UCSD-AML1 (cell line): ENCODE measurements at regions not wholly inside any gene's neighbourhood (a gene's known extent, or its start where the extent isn't known, plus 50 kb on each side); places are given as distances from the start of the nearest gene placed in this dataset.
"Not testable (repeated sequence)": the region's sequence is repeated elsewhere in the genome, so short reads cannot be mapped to it uniquely, and the experiment has no call there.

Experiments used
- DNase-seq: peaks from one replicate; lab custom pipeline; 2025; ENCODE audit not compliant: unreplicated experiment; lab: John Stamatoyannopoulos, UW

DNA sequence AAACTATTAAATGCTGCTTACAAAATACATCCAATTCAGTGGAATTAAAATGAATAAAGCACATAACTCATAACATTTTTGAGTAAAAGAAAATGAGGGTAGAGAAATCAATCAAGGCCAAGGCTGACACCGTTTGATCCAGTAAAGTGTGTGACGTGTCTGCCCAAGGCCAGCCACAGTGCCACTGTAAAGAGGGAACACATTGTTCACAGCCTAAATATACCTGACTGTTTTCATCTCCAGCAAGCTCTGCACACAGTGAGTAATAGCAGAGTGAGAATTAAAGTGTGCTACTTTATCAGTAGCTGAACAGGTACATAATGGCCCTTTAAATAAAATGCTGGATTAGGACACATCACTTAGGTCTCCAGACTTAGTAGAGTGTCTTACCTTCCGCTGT lies 130.8 kb upstream of the DPP6 start:
- no peak for DNase-seq

GRCh38 chr7:153930696-153931095 lies 121.5 kb upstream of the DPP6 start:
- DNase-seq: no peak

- no peak for DNase-seq
Observed at GRCh38 chr7:153934048-153934447, 118.2 kb upstream of the DPP6 start.

DNA sequence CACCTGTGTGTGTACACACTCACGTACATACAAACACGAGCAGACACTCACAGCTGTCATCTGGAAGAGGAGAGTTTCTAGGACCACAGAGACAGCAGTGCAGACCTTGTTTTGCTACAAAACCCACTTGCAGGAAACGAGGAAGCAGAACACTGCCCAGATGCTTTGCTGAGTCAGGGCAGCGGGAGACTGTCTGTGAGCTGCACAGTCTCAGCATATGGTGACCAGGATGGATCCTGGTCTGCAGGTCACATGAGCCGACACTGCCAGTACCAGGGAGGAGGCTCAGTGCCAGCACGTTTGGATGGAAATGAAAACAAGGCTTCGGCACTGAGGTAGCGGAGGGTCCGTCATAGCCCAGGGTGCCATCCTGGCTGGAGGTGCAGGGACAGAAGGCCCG lies 117.6 kb upstream of the DPP6 start:
- no peak for DNase-seq

- DNase-seq: no peak
Observed at GRCh38 chr7:153935095-153935494, 117.1 kb upstream of the DPP6 start.

- DNase-seq: no peak
Observed at GRCh38 chr7:153938451-153938850, 113.7 kb upstream of the DPP6 start.

- DNase-seq: no peak
Observed at GRCh38 chr7:153939177-153939576, 113.0 kb upstream of the DPP6 start.

GRCh38 chr7:153939654-153940053 lies 112.5 kb upstream of the DPP6 start:
- DNase-seq: no peak

DNA sequence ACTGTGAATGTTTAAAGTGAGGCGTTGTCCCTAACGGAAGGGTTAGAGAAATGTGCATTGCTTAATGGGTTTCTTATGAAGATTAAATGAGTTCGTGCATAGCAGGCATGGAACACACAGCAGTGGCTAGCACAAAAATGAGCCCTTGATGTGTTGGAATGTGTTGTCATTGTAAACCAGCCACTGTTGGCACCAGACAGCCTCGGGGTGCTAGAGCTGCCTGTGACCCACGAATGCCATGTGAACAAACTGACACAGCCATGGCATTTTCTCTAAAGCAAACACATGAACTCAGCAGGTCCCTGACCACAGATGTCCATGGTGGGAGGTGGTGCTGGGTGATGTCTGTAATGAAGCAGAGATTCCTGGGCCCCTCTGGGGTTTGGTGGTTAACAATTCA lies 111.1 kb upstream of the DPP6 start:
- no peak for DNase-seq

- no peak for DNase-seq
Observed at GRCh38 chr7:153942036-153942435, 110.2 kb upstream of the DPP6 start.

GRCh38 chr7:153943457-153943856 lies 108.7 kb upstream of the DPP6 start:
- DNase-seq: no peak

DNA sequence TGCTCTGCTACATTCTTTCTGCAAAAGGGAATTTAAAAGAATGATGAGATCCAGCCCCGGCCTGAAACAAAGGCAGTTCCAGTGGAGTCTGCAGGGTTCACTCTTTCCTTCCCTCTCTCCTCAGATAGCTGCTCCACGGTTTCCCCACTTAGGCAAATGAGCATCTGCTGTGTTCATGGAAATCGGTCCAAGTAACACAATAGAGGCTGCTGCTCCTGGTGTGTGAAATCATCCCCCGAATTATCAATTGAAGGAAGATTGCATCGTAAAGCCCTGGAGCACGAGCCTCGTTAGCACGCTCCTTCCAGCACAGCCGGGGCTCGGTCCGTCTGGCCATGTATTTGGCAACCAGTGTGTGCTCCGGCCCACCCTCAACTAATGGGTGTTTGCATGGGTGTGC lies 108.3 kb upstream of the DPP6 start:
- DNase-seq: no peak

GRCh38 chr7:153948060-153948459 lies 104.1 kb upstream of the DPP6 start:
- no peak for DNase-seq

GRCh38 chr7:153951316-153951715 lies 100.9 kb upstream of the DPP6 start:
- no peak for DNase-seq

- DNase-seq: no peak
Observed at GRCh38 chr7:153954477-153954876, 97.7 kb upstream of the DPP6 start.

GRCh38 chr7:153957677-153958076 lies 94.5 kb upstream of the DPP6 start:
- DNase-seq: not testable (repeated sequence)

DNA sequence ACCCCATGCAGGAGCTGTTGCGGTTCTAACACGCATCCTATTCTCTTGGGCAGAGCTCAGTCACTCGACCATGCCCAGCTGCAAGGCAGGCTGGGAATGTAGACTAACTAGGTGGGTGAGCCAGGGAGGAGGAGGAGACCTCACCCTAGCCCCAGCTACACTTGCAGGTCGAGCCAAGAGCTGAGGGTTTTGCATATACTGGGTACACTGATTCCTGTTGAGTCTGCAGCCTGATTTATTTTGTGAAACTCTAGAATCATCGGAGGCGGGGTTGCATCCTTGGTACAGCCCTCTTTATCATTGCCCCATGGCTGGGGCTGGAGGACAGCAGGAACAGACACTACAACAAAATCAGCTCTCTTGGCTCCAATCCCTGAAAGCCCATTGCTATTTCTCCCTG lies 93.8 kb upstream of the DPP6 start:
- DNase-seq: not testable (repeated sequence)

GRCh38 chr7:153958789-153959188 lies 93.4 kb upstream of the DPP6 start:
- not testable (repeated sequence) for DNase-seq

- not testable (repeated sequence) for DNase-seq
Observed at GRCh38 chr7:153964481-153965112, 87.6 kb upstream of the DPP6 start.

DNA sequence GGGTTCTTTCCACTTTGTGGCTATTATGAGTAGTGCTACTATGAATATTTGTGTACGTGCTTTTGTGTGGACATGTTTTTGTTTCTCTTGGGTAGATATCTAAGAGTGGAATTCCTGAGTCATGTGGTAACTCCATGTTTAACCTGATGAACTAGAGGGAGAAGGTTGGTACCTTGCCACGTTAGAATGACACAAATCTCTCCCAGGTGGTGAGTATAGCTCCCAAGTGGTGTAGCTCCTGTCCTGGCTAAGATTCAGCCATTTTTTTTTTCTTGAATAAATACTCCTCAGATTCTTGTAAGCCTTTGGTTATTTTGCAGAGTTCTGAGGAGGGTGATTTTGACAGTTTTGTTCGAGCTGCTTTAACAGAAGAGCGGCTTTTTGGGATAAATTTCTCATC lies 83.2 kb upstream of the DPP6 start:
- not testable (repeated sequence) for DNase-seq

GRCh38 chr7:153974603-153975002 lies 77.6 kb upstream of the DPP6 start:
- not testable (repeated sequence) for DNase-seq

DNA sequence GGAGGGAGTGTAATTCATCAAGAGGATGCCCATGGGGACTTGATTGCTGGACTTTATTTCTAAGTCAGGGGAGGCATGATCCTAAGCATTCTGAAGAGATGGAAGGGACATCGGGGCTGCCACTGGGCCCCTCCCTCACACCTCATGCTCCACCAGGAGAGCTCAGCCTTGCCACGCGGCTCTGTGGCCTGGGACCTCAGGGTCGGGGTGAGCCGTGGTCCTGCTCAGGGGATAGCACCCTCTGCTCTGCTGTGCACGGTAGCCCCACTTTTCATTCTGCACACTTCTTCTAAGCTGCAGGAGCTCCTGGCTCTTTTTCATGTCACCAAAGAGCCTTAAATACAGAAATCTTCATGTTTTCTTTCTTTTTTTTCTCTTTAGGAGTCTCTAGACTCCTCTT lies 75.5 kb upstream of the DPP6 start:
- not testable (repeated sequence) for DNase-seq

- not testable (repeated sequence) for DNase-seq
Observed at GRCh38 chr7:153983186-153983585, 69.0 kb upstream of the DPP6 start.
